ENCODE measurements at regions not wholly inside any gene's neighbourhood (a gene's known extent, or its start where the extent isn't known, plus 50 kb on each side); places are given as distances from the start of the nearest gene placed in this dataset.

GRCh38 chr3:171936191-171936841 lies 93.2 kb downstream of the TMEM212 start:
- TF ChIP-seq, protein P1, sequence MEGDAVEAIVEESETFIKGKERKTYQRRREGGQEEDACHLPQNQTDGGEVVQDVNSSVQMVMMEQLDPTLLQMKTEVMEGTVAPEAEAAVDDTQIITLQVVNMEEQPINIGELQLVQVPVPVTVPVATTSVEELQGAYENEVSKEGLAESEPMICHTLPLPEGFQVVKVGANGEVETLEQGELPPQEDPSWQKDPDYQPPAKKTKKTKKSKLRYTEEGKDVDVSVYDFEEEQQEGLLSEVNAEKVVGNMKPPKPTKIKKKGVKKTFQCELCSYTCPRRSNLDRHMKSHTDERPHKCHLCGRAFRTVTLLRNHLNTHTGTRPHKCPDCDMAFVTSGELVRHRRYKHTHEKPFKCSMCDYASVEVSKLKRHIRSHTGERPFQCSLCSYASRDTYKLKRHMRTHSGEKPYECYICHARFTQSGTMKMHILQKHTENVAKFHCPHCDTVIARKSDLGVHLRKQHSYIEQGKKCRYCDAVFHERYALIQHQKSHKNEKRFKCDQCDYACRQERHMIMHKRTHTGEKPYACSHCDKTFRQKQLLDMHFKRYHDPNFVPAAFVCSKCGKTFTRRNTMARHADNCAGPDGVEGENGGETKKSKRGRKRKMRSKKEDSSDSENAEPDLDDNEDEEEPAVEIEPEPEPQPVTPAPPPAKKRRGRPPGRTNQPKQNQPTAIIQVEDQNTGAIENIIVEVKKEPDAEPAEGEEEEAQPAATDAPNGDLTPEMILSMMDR (IDR thresholded peaks at IDR 0.05), result no peak
- peak; percentile 15 to 16 for TF ChIP-seq POLR2AphosphoS5 (IDR thresholded peaks at IDR 0.05)
- TF ChIP-seq POLR2A (IDR thresholded peaks at IDR 0.05), result no peak
